GM13977 (cell line): ENCODE measurements at regions not wholly inside any gene's neighbourhood (a gene's known extent, or its start where the extent isn't known, plus 50 kb on each side); places are given as distances from the start of the nearest gene placed in this dataset.

ENCODE experiments used
- DNase-seq: peaks from one replicate; pipeline ENCODE4 v3.0.0; 2012; ENCODE audit warnings: low spot score
- CTCF ChIP-seq: IDR thresholded peaks from 2 replicates; pipeline ENCODE4 v1.5.1; 2012; ENCODE audit warnings: mild to moderate bottlenecking, control low read depth; ENCODE audit not compliant: insufficient read depth; ENCODE audit errors: extremely low read depth, missing control alignments
- in situ Hi-C: fragments of 300-500 bp; cut with MboI; formaldehyde crosslinking; loops from one replicate; pipeline ENCODE4 v1.12.0; 2022; ENCODE audit warnings: low sequenced_read_pairs, low pct_unique_long_range_greater_than_20kb, mixed read lengths, inconsistent platforms; ENCODE audit not compliant: unreplicated experiment

- no peak for DNase-seq
- in situ Hi-C loops, result no loop called here
- no peak for TF ChIP-seq CTCF
Measured at GRCh38 chr3:166123576-166123975, 286.4 kb upstream of the BCHE start.

GRCh38 chr3:166123088-166123487 lies 285.9 kb upstream of the BCHE start:
- DNase-seq, result no peak
- TF ChIP-seq CTCF, result no peak
- in situ Hi-C loops, result no loop called here

- in situ Hi-C loops, result no loop called here
- TF ChIP-seq CTCF, result no peak
- no peak for DNase-seq
Measured at GRCh38 chr3:166118049-166118448, 280.8 kb upstream of the BCHE start.

GRCh38 chr3:166114448-166114847 lies 277.2 kb upstream of the BCHE start:
- in situ Hi-C loops, result no loop called here
- DNase-seq, result no peak
- no peak for TF ChIP-seq CTCF

GRCh38 chr3:166111562-166111961 lies 274.3 kb upstream of the BCHE start:
- DNase-seq, result no peak
- in situ Hi-C loops, result no loop called here
- TF ChIP-seq CTCF, result no peak

GRCh38 chr3:166110102-166110501 lies 272.9 kb upstream of the BCHE start:
- no peak for DNase-seq
- in situ Hi-C loops, result no loop called here
- no peak for TF ChIP-seq CTCF

- in situ Hi-C loops, result no loop called here
- no peak for DNase-seq
- no peak for TF ChIP-seq CTCF
Measured at GRCh38 chr3:166104938-166105337, 267.7 kb upstream of the BCHE start.
